ENCODE measurements at regions not wholly inside any gene's neighbourhood (a gene's known extent, or its start where the extent isn't known, plus 50 kb on each side); places are given as distances from the start of the nearest gene placed in this dataset.
"Not testable (repeated sequence)": the region's sequence is repeated elsewhere in the genome, so short reads cannot be mapped to it uniquely, and the experiment has no call there.

DNA sequence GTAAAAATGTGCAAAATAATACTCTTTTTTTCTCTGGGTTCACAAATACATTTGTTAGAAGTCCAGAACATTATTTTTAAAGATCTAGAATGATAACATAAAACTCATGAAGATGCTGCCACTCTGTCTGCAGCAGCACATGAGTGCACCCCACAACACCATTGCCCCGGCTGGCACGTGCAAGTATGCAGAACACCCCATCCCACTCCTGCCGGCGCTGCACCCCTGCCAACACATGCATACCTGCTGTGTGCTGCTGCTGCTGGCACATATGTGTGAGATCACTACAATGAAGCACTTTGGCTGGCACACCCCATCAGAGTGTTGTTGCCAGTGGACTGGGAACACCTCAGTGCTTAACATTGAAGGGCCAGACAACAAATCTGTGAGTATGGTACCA is 129.1 kb downstream of the CCT8L2 start:
- not testable (repeated sequence) for H3K27ac ChIP-seq

DNA sequence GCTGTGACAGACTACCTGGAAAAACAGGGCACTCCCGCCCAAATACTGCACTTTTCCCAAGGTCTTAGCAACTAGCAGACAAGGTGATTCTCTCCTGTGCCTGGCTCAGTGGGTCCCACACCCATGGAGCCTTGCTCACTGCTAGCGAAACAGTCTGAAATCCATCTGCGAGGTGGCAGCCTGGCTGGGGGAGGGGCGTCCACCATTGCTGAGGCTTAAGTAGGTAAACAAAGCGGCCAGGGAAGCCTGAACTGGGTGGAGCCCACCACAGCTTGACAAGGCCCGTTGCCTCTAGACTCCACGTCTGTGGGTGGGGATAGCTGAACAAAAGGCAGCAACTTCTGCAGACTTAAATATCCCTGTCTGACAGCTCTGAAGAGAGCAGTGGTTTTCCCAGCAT is 145.2 kb downstream of the CCT8L2 start:
- H3K27ac ChIP-seq, result not testable (repeated sequence)

DNA sequence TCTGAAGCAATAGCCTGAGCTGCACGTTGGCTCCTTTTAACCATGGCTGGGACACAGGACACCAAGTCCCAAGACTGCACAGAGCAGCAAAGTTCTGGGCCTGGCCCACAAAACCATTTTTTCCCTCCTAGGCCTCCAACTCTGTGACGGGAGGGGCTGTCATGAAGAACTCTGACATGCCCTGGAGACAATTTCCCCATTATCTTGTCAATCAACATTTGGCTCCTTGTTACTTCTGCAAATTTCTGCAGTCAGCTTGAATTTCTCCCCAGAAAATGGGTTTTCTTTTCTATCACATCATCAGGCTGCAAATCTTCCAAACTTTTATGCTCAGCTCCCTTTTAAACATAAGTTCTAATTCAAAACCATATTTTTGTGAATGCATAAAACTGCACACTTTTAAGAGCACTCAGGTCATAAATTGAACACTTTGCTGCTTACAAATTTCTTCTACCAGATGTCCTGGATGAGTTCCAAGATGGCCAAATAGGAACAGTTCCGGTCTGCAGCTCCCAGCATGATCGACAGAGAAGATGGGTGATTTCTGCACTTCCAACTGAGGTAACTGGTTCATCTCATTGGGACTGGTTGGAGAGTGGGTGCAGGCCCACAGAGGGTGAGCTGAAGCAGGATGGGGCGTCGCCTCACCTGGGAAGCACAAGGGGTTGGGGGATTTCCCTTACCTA is 145.7 kb downstream of the CCT8L2 start:
- not testable (repeated sequence) for H3K27ac ChIP-seq

DNA sequence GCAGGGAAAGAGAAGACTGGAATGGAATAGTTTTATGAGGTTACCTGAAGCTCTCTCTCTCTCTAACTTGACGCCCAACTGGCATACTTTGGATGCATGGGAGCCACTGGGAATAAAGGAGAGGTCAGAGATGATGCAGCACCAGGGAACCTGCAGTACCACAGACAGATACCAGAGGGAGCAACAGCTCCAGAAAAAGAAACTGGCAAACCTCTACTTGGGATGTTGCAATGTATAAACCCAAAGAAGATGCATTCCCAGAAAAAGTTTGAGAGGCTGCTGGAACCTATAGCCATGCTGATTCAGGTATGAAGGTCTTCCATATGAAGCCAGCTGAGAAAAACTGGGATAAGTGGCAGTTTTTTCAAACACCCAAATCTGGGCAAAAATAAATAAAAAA is 151.6 kb downstream of the CCT8L2 start:
- TF ChIP-seq, protein P1, sequence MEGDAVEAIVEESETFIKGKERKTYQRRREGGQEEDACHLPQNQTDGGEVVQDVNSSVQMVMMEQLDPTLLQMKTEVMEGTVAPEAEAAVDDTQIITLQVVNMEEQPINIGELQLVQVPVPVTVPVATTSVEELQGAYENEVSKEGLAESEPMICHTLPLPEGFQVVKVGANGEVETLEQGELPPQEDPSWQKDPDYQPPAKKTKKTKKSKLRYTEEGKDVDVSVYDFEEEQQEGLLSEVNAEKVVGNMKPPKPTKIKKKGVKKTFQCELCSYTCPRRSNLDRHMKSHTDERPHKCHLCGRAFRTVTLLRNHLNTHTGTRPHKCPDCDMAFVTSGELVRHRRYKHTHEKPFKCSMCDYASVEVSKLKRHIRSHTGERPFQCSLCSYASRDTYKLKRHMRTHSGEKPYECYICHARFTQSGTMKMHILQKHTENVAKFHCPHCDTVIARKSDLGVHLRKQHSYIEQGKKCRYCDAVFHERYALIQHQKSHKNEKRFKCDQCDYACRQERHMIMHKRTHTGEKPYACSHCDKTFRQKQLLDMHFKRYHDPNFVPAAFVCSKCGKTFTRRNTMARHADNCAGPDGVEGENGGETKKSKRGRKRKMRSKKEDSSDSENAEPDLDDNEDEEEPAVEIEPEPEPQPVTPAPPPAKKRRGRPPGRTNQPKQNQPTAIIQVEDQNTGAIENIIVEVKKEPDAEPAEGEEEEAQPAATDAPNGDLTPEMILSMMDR (conservative IDR thresholded peaks at IDR 0.05), result peak; percentile 63
- H3K27ac ChIP-seq, result not testable (repeated sequence)

DNA sequence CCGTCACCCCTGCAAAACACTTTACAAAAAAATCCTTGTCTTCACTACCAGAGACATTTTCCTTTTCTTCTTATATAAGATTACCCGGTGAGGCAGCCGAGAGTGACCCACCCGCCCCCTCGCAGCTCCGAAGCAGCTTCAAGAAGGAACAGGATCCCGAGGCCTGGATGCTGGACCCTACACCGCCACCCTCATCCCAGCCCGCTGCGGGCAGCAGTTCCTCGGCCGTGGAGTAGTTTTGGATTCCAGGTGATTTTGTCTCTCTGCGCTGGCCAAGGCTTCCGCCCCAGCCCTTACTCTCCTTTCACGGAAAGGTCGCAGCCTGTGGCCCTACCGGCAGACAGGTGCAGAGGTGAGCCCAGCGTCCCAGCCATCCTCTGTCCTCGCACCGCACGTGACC is 169.1 kb downstream of the CCT8L2 start:
- not testable (repeated sequence) for H3K27ac ChIP-seq

DNA sequence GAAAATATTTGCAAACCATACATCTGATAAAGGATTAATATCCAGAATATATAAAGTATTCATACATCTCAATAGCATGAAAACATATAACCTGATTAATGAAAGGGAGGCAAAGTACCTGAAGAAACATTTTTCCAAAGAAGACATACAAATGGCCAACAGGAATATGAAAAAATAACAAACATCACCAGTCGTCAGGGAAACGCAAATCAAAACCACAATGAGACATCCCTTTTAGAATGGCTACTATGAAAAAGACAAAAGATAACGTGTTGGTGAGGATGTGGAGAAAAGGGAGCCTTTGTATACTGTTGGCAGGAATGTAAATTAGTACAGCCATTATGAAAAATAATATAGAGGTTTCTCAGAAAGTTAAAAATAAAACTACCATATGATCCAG is 175.1 kb downstream of the CCT8L2 start:
- not testable (repeated sequence) for H3K27ac ChIP-seq

DNA sequence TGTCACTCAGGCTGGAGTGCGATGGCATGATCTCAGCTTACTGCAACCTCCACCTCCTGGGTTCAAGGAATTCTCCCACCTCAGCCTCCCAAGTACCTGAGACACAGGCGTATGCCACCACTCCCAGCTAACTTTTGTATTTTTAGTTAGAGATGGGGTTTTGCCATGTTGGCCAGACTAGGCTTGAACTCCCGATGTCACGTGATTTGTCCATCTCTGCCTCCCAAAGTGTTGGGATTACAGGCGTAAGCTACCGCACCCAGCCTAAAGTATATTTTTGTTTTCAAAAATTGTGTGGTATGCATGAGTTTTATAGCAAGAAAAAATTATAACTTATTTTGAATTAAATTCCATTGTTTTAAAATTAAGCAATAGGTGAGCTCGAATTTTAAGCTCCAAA is 188.0 kb downstream of the CCT8L2 start:
- H3K27ac ChIP-seq, result not testable (repeated sequence)

DNA sequence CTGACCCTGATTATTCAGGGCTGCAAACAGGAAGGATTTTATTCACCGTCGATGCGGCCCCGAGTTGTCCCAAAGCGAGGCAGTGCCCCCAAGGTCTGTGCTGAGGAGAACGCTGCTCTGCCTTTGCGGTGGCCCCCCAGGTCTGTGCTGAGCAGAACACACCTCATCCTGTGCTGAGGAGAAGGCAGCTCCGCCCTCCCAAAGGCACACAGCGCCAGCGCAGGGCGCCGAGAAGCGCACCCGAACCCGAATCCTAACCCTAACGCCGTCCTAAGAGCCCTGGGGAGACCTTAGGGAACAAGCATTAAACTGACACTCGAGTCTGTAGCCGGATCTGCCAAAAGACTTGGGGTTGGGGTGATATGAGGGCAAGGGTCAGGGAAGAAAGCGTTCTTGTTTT is 188.9 kb downstream of the CCT8L2 start:
- H3K27ac ChIP-seq, result not testable (repeated sequence)

DNA sequence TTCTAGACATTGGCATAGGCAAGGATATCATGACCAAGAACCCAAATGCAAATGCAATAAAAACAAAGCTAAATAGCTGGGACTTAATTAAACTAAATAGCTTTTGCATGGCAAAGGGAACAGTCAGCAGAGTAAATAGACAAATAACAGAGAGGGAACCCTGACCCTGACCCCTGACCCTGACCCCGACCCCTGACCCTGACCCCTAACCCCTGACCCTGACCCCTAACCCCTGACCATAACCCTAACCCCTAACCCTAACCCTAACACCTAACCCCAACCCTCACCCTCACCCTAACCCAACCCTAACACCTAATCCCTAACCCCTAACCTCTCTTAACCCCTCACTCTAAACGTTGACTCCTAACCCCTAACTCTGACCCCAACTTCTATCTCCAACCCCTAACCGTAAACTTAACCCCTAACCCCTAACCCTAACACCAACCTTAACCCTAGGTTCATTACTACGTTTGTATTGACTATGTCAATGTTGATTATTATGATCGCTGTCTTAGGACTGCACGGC is 189.7 kb downstream of the CCT8L2 start:
- not testable (repeated sequence) for H3K27ac ChIP-seq

DNA sequence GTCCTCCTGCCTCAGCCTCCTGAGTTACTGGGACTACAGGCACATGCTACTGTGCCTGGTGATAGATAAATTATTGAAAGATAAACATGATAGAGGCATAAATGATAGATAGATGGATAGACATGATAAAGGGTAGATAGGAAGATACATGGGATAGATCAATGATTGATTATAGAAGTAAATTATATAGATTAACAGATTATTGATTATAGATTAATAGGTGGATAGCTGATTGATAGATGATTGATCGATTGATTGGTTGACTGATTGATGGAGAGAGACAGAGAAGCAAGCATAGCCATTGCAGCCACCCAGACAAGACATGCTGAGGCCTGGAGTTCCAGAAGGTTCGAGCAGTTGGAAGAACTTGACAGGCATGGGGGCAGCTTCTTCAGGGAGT is 199.1 kb downstream of the CCT8L2 start:
- H3K27ac ChIP-seq, result not testable (repeated sequence)

DNA sequence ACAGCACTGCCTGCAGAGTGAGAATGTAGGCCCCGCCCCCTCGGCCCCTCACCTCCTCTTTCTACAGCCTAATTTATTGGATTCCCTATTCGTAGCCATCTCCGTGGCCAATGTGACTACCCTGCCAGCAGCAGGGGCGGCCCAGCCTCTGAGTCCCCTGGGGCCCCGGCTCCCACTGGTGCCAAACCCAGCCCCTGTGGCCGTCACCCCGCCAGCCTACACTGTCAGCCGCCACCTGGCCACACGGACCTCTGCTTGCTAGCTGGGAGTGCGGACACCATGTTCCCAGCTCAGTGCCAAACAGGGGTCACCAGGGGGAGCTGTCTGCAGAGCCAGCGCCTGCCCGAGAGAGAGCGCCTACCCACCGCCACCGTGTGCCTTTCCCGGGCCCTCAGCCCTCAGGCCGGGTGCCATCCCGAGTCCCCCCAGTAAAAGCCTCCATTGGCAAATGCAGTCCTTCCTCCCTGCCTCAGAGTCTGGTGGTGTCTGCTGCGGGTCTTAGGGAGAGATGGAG is 201.1 kb downstream of the CCT8L2 start:
- not testable (repeated sequence) for H3K27ac ChIP-seq

DNA sequence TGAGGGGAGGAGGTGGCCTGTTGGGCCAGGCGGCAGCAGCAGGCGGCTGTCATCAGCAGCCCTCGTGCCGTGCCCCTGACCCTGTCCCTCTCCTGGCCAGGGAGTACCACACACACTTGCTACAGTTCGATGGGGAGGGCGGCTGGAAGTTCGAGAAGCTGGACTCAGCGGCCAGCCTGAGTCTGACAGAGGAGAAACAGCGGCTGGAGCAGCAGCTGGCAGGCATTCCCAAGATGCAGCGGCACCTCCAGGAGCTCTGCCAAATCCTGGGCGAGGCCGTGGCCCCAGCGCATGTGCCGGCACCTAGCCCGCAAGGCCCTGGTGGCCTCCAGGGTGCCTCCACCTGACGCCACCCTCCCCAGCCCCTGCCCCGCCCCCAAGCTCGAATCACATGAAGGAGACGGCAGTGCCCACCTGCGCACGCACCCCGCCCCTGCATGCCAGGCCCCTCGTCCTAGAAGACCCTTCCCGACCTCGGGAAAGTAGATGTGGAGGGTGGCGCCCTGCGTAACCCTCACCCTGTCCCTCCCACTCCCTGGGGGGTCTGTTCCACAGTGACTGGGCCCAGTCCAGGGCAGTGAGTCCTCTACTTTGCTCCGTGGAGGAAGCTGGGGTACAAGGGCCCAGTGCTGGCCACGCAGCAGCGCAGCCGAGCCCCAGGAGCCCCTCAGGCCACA is 201.9 kb downstream of the CCT8L2 start:
- not testable (repeated sequence) for H3K27ac ChIP-seq

DNA sequence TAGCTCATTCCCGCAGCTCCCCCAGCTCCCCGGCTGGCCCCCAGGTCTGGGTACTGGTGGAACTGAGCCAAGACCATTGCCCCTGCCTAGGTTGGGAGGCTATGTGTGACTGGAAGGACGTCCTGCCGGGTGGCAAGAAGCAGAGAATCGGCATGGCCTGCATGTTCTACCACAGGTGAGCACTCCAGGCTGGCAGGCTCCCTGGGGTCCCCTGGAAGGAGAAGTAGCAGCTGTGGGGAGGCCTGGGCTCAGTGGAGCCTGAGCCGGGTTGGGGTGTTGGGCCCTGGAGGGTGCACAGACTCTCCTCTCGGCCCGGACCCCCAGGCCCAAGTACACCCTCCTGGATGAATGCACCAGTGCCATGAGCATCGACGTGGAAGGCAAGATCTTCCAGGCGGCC is 202.6 kb downstream of the CCT8L2 start:
- not testable (repeated sequence) for H3K27ac ChIP-seq

DNA sequence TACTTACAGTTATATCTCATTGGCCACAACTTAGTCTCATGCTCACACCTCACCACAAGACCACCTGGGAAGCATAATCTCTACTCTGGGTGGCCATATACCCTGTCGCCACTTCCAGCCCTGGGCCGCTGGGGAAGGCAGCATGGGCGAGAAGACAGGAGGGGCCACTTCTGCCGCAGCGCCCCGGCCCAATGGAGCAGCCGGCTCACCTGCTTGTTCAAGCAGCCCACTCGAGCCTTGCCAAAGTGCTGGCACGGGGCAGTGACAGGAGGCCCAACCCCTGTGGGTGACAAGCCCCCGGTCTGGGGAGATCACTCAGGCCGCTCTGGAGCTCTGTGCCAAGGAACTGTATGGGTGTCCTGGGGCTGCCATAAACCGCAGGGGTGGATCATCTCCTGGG is 203.4 kb downstream of the CCT8L2 start:
- not testable (repeated sequence) for H3K27ac ChIP-seq

DNA sequence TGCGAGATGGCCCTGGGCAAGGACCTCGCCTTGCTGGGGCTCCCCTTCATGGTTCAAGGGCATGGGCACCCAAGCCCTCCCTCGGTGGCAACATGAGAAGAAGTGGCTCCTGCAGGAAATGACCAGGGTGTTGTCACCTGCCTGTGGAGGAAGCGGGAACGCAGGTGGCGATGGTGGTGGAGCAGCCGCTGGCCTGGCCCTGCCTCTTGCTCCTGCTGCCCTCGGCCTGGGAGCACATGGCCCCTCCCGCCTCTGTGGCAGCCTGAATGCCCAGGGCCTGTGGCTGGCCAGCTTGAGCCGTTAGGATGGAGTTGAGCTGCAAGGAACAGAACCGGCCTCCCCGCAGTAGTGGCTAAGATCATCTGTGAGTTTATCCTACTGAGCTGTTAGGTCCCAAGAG is 204.0 kb downstream of the CCT8L2 start:
- not testable (repeated sequence) for H3K27ac ChIP-seq

DNA sequence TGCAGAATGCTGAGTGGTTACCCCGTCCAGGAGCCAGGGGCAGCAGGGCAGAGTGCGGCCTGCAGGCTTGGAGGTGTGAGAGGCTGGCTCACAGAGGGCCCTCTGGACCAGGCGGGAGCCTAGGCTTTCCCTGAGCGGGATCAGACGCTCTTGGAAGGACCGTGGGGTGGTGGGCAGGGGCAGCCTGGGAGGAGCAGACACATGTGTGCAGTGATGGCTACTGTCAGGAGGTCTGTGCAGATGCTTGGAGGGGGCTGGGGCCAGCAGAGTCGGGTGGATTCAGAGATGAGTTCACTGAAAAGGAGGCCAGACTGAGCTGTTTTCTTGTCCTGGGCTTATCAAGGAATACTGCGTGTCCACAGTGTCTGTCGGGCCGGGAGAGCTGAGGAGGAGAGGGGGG is 204.5 kb downstream of the CCT8L2 start:
- H3K27ac ChIP-seq, result not testable (repeated sequence)

DNA sequence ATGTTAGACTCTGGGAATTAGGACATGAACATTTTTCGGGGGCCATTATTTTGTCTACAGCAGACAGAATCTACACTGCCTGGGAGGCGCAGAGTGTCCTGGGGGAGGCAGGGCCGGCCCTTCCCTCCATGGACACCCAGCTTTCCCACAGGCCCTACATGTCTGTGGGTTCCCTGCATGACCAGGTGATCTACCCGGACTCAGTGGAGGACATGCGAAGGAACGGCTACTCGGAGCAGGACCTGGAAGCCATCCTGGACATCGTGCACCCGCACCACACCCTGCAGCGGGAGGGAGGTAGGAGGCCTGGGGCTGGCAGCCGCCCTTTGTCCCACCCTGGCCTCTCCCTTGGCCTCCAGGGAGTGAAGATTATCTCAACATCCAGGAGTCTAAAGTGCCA is 205.1 kb downstream of the CCT8L2 start:
- not testable (repeated sequence) for H3K27ac ChIP-seq

Measured in C4-2B (cell line).